ENCODE measurements at regions not wholly inside any gene's neighbourhood (a gene's known extent, or its start where the extent isn't known, plus 50 kb on each side); places are given as distances from the start of the nearest gene placed in this dataset.
"Not testable (repeated sequence)": the region's sequence is repeated elsewhere in the genome, so short reads cannot be mapped to it uniquely, and the experiment has no call there.

- H3K4me3 Mint-ChIP-seq = no peak overlapping the region
- H3K36me3 Mint-ChIP-seq (ENCODE audit: insufficient read depth) = no peaks in the 10 kb centered on the region
- DNase-seq (no peak), ATAC-seq (no peak)
- H3K27me3 Mint-ChIP-seq (ENCODE audit: low read depth) = no peaks in the 10 kb centered on the region
- no peaks in the 10 kb centered on the region for H3K4me1 Mint-ChIP-seq (ENCODE audit: low read depth)
- H3K9me3 Mint-ChIP-seq = peaks cover 4% of the 10 kb centered on the region
These were observed 903.8 kb downstream of the STIM2 start for GRCh38 chr4:27764526-27764837.

DNA sequence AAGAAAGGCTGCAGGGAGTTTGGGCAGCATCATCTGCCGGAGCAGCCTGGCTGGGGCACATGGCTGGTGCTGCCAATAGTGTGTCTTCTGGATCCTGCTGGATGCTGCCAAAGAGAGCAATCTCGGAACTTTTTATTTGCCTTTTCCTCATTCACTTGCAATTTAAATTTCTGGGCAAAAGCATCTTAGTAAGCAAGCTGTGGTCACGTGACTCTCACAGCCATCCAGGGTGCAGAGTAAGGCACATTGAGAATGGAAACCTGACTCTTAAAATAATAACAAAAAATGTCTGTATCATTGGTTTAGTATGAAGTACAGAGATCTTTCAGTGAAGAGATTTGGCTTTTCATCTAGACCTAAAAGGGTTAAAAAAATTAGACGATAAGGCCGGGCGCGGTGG lies 910.3 kb downstream of the STIM2 start:
- Mint-ChIP-seq H3K4me3 (no peak overlapping the region), H3K4me1 (ENCODE audit: low read depth) (no peaks in the 10 kb centered on the region), H3K27me3 (ENCODE audit: low read depth) (no peaks in the 10 kb centered on the region), H3K36me3 (ENCODE audit: insufficient read depth) (no peaks in the 10 kb centered on the region), H3K9me3 (peaks cover 7% of the 10 kb centered on the region)
- no peak for DNase-seq
- no peak for ATAC-seq

DNA sequence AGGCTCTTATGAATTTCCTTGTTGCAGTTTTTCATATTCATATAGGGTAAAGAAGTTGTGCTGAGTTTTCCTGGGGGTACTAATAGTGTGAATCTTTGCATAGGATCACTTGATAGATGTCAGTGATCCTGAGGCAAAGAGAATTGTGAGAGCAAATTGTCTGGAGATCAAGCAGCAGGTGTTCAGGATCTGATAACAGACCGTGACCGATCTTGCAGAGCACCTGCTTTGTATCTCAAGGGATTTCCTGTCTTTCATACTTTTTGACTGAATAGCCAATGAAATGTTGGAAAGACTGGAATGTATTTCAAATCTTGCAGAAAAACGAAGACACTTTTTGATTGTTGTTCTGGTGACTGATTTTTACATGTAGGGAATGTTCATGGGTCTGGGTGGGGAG lies 914.5 kb downstream of the STIM2 start:
- no peaks in the 10 kb centered on the region for H3K4me1 Mint-ChIP-seq (ENCODE audit: low read depth)
- DNase-seq (no peak), ATAC-seq (no peak)
- H3K4me3 Mint-ChIP-seq = no peak overlapping the region
- H3K27me3 Mint-ChIP-seq (ENCODE audit: low read depth) = no peaks in the 10 kb centered on the region
- peaks cover 4% of the 10 kb centered on the region for H3K9me3 Mint-ChIP-seq
- no peaks in the 10 kb centered on the region for H3K36me3 Mint-ChIP-seq (ENCODE audit: insufficient read depth)

- Mint-ChIP-seq H3K4me1 (ENCODE audit: low read depth) (no peaks in the 10 kb centered on the region), H3K4me3 (no peak overlapping the region), H3K9me3 (peaks cover 10% of the 10 kb centered on the region), H3K36me3 (ENCODE audit: insufficient read depth) (no peaks in the 10 kb centered on the region), H3K27me3 (ENCODE audit: low read depth) (no peaks in the 10 kb centered on the region)
- no peak for DNase-seq
- no peak for ATAC-seq
These were observed 919.2 kb downstream of the STIM2 start for GRCh38 chr4:27779827-27780226.

DNA sequence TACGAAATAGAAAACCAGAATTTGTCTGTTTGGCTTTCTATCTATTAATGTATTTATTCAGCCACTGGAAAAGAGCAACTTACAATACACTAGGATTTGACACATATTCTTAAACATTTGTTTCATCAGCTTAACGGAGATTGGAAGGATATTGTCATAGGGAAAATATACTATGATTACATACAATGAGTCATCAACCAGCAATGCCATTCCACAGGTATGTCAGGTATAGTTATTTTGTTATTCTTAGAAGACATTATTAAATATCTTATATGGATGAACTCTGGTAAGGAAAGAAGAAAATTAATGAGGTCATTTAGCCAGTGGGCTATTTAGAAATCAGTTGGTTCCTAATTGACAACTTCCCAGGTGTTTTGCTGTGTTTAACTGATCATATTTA lies 926.6 kb downstream of the STIM2 start:
- Mint-ChIP-seq H3K4me3 (no peak overlapping the region), H3K4me1 (ENCODE audit: low read depth) (no peaks in the 10 kb centered on the region), H3K9me3 (peaks cover 7% of the 10 kb centered on the region), H3K36me3 (ENCODE audit: insufficient read depth) (no peaks in the 10 kb centered on the region), H3K27me3 (ENCODE audit: low read depth) (no peaks in the 10 kb centered on the region)
- no peak for ATAC-seq
- no peak for DNase-seq

DNA sequence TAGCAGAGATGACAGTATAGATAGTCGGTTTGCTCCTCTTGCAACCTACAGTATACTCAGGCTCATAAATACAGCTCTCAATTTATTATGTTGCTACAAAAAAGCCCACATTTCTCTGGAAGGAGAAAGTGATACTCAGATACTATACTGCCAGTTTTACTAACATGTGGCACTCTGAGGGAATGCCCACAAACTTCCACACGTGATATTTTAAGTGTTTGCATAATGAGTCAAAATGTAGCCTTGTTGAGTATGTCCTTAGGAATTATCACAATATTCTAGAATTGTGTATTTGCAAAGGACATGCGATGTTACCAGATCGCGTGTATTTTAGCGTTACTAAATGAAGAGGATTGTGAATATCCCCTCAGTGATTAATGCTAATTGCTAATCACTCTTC lies 929.1 kb downstream of the STIM2 start:
- ATAC-seq = no peak
- Mint-ChIP-seq H3K36me3 (ENCODE audit: insufficient read depth) (no peaks in the 10 kb centered on the region), H3K9me3 (no peaks in the 10 kb centered on the region), H3K27me3 (ENCODE audit: low read depth) (no peaks in the 10 kb centered on the region), H3K4me3 (no peak overlapping the region), H3K4me1 (ENCODE audit: low read depth) (no peaks in the 10 kb centered on the region)
- no peak for DNase-seq

- DNase-seq = no peak
These were observed 930.3 kb downstream of the STIM2 start for GRCh38 chr4:27790911-27791310.

DNA sequence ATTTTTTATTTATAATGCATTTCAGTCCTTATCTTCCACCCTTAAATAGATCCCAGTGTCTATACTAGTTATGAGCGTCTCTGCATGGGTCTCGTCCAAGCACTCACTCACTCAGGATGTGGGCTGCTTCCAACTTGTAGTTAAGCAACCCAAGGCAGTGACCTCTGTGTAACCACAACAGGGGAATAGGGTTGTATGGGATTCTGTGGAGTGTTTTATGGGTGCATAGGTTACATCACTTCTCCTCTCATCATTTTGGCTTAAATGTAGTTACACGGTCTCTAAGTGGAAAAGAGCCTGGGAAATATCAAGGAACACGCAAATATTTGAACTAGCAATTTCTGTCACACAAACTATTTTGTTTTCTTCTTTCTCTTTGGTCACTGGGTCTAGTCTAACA lies 931.0 kb downstream of the STIM2 start:
- Mint-ChIP-seq H3K27me3 (ENCODE audit: low read depth) (no peaks in the 10 kb centered on the region), H3K4me3 (no peak overlapping the region), H3K9me3 (peaks cover 6% of the 10 kb centered on the region), H3K36me3 (ENCODE audit: insufficient read depth) (no peaks in the 10 kb centered on the region), H3K4me1 (ENCODE audit: low read depth) (no peaks in the 10 kb centered on the region)
- DNase-seq (no peak), ATAC-seq (no peak)

More at GRCh38 chr4:27790911-27791310, 930.3 kb downstream of the STIM2 start:
- H3K4me3 Mint-ChIP-seq = no peak overlapping the region
- no peaks in the 10 kb centered on the region for H3K27me3 Mint-ChIP-seq (ENCODE audit: low read depth)
- H3K36me3 Mint-ChIP-seq (ENCODE audit: insufficient read depth) = no peaks in the 10 kb centered on the region
- no peaks in the 10 kb centered on the region for H3K9me3 Mint-ChIP-seq
- no peaks in the 10 kb centered on the region for H3K4me1 Mint-ChIP-seq (ENCODE audit: low read depth)
- no peak for ATAC-seq

- H3K9me3 Mint-ChIP-seq = peaks cover 4% of the 10 kb centered on the region
- H3K4me3 Mint-ChIP-seq = no peak overlapping the region
- no peak for DNase-seq
- no peaks in the 10 kb centered on the region for H3K4me1 Mint-ChIP-seq (ENCODE audit: low read depth)
- H3K36me3 Mint-ChIP-seq (ENCODE audit: insufficient read depth) = no peaks in the 10 kb centered on the region
- ATAC-seq = no peak
- H3K27me3 Mint-ChIP-seq (ENCODE audit: low read depth) = no peaks in the 10 kb centered on the region
These were observed 946.6 kb downstream of the STIM2 start for GRCh38 chr4:27807207-27807606.

- Mint-ChIP-seq H3K4me1 (ENCODE audit: low read depth) (no peaks in the 10 kb centered on the region), H3K9me3 (peaks cover 7% of the 10 kb centered on the region), H3K4me3 (no peak overlapping the region), H3K27me3 (ENCODE audit: low read depth) (no peaks in the 10 kb centered on the region), H3K36me3 (ENCODE audit: insufficient read depth) (no peaks in the 10 kb centered on the region)
- ATAC-seq (no peak), DNase-seq (no peak)
These were observed 951.3 kb downstream of the STIM2 start for GRCh38 chr4:27811948-27812347.

DNA sequence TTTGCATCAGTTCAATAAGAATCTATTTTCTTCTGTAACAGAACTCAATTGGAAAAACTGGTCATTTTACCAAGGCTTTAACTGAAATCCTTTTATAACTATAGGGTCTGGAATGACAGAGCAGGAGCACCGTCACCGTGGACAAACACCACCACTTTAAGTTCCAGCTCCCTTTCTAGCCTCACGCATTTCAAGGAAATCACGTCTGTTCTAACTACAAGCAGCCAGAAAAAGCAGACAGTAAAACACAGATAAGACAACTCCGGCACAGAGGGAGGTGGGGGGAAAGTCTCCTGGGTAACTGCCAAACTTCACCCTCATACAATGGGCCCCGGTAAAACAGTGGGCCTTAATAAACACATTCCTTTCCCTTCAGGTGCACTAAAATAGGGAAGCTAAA lies 952.6 kb downstream of the STIM2 start:
- not testable (repeated sequence) for H3K4me3 Mint-ChIP-seq; H3K36me3 Mint-ChIP-seq (ENCODE audit: insufficient read depth); DNase-seq; H3K4me1 Mint-ChIP-seq (ENCODE audit: low read depth); ATAC-seq; H3K27me3 Mint-ChIP-seq (ENCODE audit: low read depth)
- peaks cover 11% of the 10 kb centered on the region for H3K9me3 Mint-ChIP-seq

- not testable (repeated sequence) for H3K4me3 Mint-ChIP-seq; H3K27me3 Mint-ChIP-seq (ENCODE audit: low read depth); H3K4me1 Mint-ChIP-seq (ENCODE audit: low read depth); H3K36me3 Mint-ChIP-seq (ENCODE audit: insufficient read depth); ATAC-seq; DNase-seq
- H3K9me3 Mint-ChIP-seq = peaks cover 11% of the 10 kb centered on the region
These were observed 953.2 kb downstream of the STIM2 start for GRCh38 chr4:27813699-27814425.

GRCh38 chr4:27819246-27819645 lies 958.6 kb downstream of the STIM2 start:
- no peak for DNase-seq
- Mint-ChIP-seq H3K4me1 (ENCODE audit: low read depth) (no peaks in the 10 kb centered on the region), H3K36me3 (ENCODE audit: insufficient read depth) (no peaks in the 10 kb centered on the region), H3K9me3 (peaks cover 4% of the 10 kb centered on the region), H3K27me3 (ENCODE audit: low read depth) (no peaks in the 10 kb centered on the region), H3K4me3 (no peak overlapping the region)
- no peak for ATAC-seq

- Mint-ChIP-seq H3K4me3 (no peak overlapping the region), H3K36me3 (ENCODE audit: insufficient read depth) (no peaks in the 10 kb centered on the region), H3K9me3 (peaks cover 3% of the 10 kb centered on the region), H3K4me1 (ENCODE audit: low read depth) (no peaks in the 10 kb centered on the region), H3K27me3 (ENCODE audit: low read depth) (no peaks in the 10 kb centered on the region)
- ATAC-seq (no peak), DNase-seq (no peak)
These were observed 968.2 kb downstream of the STIM2 start for GRCh38 chr4:27828843-27829242.

DNA sequence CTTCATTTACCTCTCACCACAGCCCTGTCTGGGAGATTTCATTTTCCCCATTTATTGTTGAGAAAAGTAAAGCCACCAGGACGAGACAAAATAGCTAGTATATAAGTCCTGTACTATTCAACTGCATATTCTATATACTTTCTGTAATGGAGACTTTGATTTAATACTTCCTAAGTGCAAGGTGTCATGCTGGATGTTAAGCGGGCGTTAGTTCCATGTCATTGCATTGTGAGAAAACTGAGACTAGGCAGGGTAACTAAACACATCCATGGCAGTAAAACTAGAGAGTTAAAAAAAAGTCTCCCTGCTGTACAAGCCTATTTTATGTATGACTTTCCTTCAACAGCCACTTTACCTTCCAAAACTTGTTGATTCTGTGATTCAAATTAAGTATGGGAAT lies 969.6 kb downstream of the STIM2 start:
- DNase-seq = no peak
- H3K27me3 Mint-ChIP-seq (ENCODE audit: low read depth) = no peaks in the 10 kb centered on the region
- peaks cover 3% of the 10 kb centered on the region for H3K9me3 Mint-ChIP-seq
- no peaks in the 10 kb centered on the region for H3K4me1 Mint-ChIP-seq (ENCODE audit: low read depth)
- ATAC-seq = no peak
- no peak overlapping the region for H3K4me3 Mint-ChIP-seq
- no peaks in the 10 kb centered on the region for H3K36me3 Mint-ChIP-seq (ENCODE audit: insufficient read depth)

DNA sequence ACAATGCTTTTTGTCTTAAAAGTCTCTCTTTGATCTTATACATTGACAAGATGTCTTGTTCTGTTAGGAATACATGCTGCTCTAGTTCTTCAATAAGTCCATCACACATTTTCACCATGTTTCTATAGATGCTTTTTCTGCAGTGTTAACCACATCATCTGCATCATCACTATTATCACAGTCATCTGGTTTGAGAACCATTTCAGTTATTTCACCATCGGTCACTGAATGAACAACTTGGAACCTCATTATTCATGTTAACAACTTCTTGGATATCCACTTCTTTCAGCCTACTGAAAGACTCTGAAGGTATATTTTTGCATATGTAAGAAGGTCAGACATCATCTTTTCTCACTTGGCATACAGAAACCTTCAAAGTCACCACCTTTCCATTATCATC lies 975.2 kb downstream of the STIM2 start:
- H3K9me3 Mint-ChIP-seq = no peaks in the 10 kb centered on the region
- no peak overlapping the region for H3K4me3 Mint-ChIP-seq
- H3K36me3 Mint-ChIP-seq (ENCODE audit: insufficient read depth) = no peaks in the 10 kb centered on the region
- no peaks in the 10 kb centered on the region for H3K27me3 Mint-ChIP-seq (ENCODE audit: low read depth)
- H3K4me1 Mint-ChIP-seq (ENCODE audit: low read depth) = no peaks in the 10 kb centered on the region
- ATAC-seq = no peak
- no peak for DNase-seq

Data from activated T-cell treated with anti-CD3 and anti-CD28 coated beads, Interleukin-2, amount 50 U/mL, for 4 hours (primary cell).